KOPT-K1 (cell line): ENCODE measurements at regions not wholly inside any gene's neighbourhood (a gene's known extent, or its start where the extent isn't known, plus 50 kb on each side); places are given as distances from the start of the nearest gene placed in this dataset.

Experiments
- H3K27ac ChIP-seq: fragments of 200-600 bp; sonication (generic); 2 replicates; pipeline ENCODE4 v1.5.1; 2016; ENCODE audit warnings: antibody characterized with exemption, mild to moderate bottlenecking, low read depth, low read length; ENCODE audit not compliant: poor library complexity, severe bottlenecking
- H3K36me3 ChIP-seq: fragments of 200-600 bp; sonication (generic); 2 replicates; pipeline ENCODE4 v1.5.1; 2017; ENCODE audit warnings: antibody characterized with exemption, mild to moderate bottlenecking, low read length, moderate library complexity; ENCODE audit not compliant: insufficient read depth
- H3K9me3 ChIP-seq: fragments of 200-600 bp; sonication (generic); 2 replicates; pipeline ENCODE4 v1.5.1; 2017; ENCODE audit warnings: antibody characterized with exemption, low read length, mild to moderate bottlenecking; ENCODE audit not compliant: insufficient read depth, poor library complexity, severe bottlenecking

DNA sequence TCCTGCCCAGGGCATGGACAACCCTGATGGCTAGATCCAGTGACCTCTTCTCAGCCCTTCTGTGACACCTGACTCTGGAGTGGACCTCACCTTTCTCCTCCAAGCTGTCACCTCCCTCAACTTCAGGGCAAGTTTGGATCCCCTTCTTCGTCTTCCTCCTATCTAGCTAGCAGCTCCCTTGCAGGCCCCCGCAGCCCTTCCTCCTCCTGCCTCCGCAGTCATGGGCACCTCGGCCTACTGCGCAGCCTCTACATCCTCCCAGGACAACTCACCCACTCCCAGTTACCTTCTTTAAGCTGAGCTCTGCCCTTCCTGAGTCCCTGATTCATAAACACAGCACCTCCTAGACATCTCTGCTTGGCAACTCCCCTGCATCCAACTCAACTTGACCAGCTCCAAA lies 61.3 kb upstream of the ID3 start:
- peak overlapping the region; percentile 82 for H3K27ac ChIP-seq
- no peaks in the 10 kb centered on the region for H3K9me3 ChIP-seq
- H3K36me3 ChIP-seq: no peaks in the 10 kb centered on the region

- no peaks in the 10 kb centered on the region for H3K36me3 ChIP-seq
- H3K9me3 ChIP-seq: no peaks in the 10 kb centered on the region
- peak overlapping the region; percentile 82 for H3K27ac ChIP-seq
Observed at GRCh38 chr1:23619299-23620188, 60.2 kb upstream of the ID3 start.

DNA sequence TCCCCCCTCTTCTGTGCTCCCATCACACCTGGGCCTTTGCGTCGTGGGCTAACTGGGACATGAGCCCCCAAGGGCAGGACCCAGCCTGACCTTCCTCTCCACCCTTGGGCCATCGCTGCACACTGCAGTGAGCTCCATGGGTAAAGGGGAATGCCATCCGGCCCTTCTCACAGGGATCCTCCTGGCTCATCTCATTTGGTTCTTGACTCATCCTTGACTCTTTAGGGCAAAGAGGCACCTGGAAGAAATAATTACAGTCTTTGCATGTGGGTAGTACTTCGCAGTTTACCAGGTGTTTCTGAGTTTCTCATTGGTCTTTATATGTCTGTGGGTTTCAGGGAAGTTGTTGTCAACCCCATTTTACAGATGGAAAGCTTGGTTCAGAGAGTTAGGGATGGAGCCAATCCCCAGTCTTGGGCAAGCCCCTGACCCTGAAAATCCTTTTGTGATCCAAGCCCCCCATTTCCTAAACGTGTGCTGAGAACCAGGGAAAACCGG lies 59.3 kb upstream of the ID3 start:
- peak overlapping the region; percentile 82 for H3K27ac ChIP-seq
- H3K36me3 ChIP-seq: no peaks in the 10 kb centered on the region
- H3K9me3 ChIP-seq: no peaks in the 10 kb centered on the region

GRCh38 chr1:23617084-23617521 lies 57.8 kb upstream of the ID3 start:
- no peaks in the 10 kb centered on the region for H3K9me3 ChIP-seq
- H3K27ac ChIP-seq: no peak overlapping the region
- no peaks in the 10 kb centered on the region for H3K36me3 ChIP-seq

DNA sequence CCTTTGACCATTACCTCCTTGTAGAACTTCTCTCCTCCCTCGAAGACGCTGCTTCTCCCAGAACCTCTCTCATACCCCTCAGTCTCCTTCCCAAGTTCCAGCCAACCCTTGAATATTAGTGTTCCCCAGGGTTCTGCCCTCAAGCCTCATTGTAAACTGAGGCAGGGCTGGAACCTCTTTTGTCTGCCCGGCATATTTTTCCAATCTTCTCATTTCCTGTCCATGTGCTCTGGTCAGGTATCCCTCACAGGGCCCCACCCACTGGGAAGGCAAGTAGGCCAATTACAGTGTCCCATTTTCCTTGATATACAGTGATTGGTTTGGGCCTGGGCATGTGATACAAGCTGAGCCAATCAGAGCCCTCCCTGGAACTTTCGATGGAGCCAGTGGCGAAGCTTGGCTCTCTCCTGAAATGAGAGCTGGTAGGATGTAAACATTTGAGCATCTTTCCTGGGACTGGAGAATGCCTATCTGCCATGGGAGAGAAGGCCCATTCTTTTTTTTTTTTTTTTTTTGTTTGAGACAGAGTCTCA lies 57.1 kb upstream of the ID3 start:
- no peaks in the 10 kb centered on the region for H3K36me3 ChIP-seq
- no peak overlapping the region for H3K27ac ChIP-seq
- H3K9me3 ChIP-seq: no peaks in the 10 kb centered on the region

DNA sequence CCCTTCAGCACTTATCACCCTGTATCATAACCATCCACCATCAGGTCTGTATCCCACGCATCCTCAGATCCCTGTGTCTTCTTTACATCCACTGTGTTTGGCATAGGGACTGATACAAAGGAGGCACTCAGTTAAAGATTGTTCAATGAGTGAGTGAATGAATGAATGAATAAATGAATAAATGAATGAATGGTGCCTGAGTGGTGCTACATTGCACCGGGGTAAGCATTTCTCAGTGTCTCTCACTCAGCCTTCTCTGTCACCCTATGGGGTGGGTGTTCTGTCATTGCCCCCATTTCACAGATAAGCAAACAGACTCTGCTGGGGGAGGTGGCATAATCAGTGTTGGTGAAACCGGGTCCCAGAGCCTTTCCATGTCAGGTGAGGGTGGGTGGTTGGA lies 56.6 kb upstream of the ID3 start:
- H3K9me3 ChIP-seq: no peaks in the 10 kb centered on the region
- H3K36me3 ChIP-seq: no peaks in the 10 kb centered on the region
- peak overlapping the region; percentile 90 for H3K27ac ChIP-seq

DNA sequence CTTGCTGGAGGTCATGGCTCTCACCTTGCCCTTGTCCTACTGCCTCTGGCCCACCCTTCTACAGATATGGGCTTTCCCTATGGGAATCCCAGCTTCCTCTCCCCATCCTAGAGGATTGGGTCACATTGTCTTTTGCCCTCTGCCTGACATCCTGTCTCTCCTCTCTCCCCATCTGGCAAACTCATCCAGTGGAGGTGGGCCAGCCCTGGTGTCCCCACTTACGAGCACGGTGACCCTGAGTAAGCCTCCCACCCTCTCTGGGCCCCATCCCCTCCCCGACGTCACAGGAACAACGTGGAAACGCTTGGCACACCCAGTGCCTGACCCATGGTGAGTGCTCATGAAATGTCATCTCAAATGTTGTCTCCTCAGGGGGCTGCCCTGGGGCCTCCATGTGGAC lies 56.1 kb upstream of the ID3 start:
- H3K9me3 ChIP-seq: no peaks in the 10 kb centered on the region
- peak overlapping the region; percentile 90 for H3K27ac ChIP-seq
- no peaks in the 10 kb centered on the region for H3K36me3 ChIP-seq

GRCh38 chr1:23614032-23614660 lies 54.8 kb upstream of the ID3 start:
- no peaks in the 10 kb centered on the region for H3K9me3 ChIP-seq
- no peaks in the 10 kb centered on the region for H3K36me3 ChIP-seq
- peak overlapping the region; percentile 90 for H3K27ac ChIP-seq

DNA sequence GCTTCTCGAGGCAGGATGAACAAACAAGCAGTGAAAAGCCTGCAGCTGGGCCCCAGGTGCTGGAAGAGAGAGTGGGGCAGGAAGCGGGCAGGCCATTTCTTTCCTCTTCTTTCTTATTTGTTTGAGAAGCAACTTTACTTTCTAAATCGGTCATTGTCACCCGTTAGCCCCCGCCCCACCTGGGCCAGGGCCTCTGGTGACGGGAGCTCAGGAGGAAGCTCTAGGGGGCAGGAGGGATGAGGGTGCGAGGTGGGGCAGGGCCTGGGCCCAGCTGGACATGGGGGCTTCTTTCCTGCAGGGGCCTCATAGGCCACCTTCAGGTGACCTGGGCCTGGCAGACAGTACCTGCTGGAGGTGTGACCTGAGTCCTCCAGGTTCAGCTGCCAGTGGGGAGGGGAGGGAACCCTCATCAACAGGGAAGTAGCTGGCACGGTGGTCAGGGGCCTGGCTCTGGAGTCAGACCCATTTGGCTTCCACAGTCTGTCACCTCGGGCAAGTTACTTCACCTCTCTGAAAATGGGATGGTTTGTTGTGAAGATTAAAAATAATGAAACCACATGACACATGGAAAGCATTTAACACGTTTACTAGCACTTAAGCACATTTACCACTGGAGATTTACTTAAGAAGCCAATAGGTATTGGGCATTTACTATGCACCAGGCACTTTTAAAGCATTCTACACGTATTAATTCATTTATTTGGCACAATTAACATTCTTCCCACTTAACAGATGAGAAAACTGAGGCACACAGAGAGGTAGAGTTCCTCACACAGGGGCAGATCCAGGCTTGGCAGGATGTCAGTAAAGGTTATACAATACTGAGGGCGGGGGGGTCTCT lies 54.1 kb upstream of the ID3 start:
- H3K27ac ChIP-seq: peak overlapping the region; percentile 90
- no peaks in the 10 kb centered on the region for H3K36me3 ChIP-seq
- no peaks in the 10 kb centered on the region for H3K9me3 ChIP-seq

DNA sequence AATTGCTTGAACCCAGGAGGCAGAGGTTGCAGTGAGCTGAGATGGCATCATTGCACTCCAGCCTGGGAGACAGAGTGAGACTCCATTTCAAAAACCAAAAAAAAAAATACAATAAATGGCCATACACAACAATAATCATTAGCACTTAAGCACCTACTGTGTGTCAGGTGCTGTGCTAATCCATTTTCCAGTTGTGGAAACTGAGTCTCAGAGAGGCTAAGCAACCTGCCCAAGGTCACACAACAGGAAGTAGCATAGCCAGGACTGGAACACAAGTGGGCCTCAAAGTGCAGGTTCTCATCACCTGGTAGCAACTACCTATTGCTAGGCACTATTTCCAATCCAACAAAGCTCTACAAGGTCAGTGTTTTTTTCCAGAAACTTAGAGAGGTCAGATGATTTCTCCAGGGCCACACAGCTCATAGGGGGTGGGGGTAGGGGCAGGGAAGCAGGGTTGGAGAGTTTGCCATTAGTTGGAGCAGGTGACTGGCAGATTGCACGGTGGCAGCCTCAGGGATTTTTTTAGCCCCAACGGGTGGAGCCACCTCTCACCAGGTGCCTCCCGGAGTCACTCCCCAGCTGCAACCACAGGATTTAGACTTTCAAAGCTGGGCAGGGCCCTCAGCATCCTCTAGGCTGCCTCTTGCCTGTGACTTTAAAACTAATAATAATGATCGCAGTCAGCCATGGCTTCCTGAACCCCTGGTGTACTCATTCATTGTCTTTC lies 52.5 kb upstream of the ID3 start:
- Histone ChIP-seq H3K36me3 (no peaks in the 10 kb centered on the region), H3K9me3 (no peaks in the 10 kb centered on the region), H3K27ac (peak overlapping the region; percentile 90)

GRCh38 chr1:23610677-23611076 lies 51.4 kb upstream of the ID3 start:
- H3K9me3 ChIP-seq: no peaks in the 10 kb centered on the region
- H3K27ac ChIP-seq: no peak overlapping the region

GRCh38 chr1:23609971-23610370 lies 50.7 kb upstream of the ID3 start:
- Histone ChIP-seq H3K27ac (no peak overlapping the region), H3K36me3 (no peaks in the 10 kb centered on the region), H3K9me3 (no peaks in the 10 kb centered on the region)

More at GRCh38 chr1:23610677-23611076, 51.4 kb upstream of the ID3 start:
- no peaks in the 10 kb centered on the region for H3K36me3 ChIP-seq
